HG02610 (cell line): ENCODE measurements at regions not wholly inside any gene's neighbourhood (a gene's known extent, or its start where the extent isn't known, plus 50 kb on each side); places are given as distances from the start of the nearest gene placed in this dataset.

Source experiments
- ATAC-seq: cut with Tn5 transposase; IDR thresholded peaks from one replicate; pipeline ENCODE4 v1.9.1; 2021; ENCODE audit warnings: mild to moderate bottlenecking, moderate library complexity; ENCODE audit not compliant: unreplicated experiment

DNA sequence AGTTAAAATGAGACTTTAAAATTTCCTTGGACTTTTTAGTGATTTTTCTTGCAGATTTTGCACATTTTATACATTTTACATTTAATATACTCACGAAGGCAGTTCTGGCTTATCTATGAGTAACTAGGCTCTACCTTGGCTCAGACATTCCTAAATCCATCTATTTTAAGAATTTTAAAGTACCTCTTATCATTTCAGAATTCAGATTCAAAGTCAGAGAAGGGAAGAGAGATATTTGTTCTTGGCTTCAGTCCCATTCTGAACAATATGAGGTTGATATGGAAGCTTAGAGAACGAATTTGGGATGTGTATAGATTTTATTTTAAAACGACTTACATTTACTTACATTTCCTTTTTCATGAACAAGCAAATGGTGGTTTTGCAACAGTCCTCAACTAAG is 230.2 kb downstream of the LMO4 start:
- ATAC-seq, result no peak

DNA sequence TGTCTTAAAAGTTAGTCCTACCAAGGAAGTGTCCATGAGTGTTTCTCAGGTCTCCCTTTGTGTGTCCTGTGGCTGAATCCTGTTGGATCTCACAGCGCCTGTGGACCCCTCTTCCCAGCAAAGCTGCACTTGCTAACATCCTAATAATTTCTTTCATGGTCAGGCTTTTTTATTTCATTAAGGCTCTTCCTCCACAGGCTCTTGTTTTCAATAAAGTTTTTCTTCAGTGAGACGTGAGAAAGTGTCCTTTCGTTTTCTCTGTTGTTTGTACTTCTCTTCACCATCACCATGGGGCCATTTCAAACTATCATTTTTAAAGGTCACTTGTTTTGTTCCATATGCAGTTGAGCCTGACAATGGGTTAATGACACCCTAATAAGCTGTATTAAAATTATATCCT is 231.5 kb downstream of the LMO4 start:
- ATAC-seq, result no peak

- ATAC-seq, result no peak
Measured at GRCh38 chr1:87560601-87561360, 232.1 kb downstream of the LMO4 start.

- ATAC-seq, result no peak
Measured at GRCh38 chr1:87563211-87563610, 234.5 kb downstream of the LMO4 start.

- ATAC-seq, result no peak
Measured at GRCh38 chr1:87565861-87566260, 237.2 kb downstream of the LMO4 start.

DNA sequence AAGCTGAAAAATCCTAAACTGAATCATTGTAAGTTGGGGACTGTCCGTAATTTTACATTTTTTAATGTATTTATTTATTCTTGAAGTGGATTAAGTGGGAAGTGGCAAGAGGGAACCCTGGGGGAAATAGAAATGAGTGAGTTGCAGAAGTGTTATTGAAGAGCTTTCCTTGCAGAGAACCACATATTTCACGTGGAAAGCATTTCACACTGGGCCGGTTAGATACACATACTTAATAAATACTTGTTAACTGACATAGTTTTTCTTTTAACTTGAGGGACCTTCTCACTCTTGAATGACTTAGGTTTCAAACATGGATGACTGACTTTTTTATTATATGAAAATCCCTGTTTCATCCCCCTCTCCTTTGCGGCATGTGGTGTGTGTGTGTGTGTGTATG is 239.3 kb downstream of the LMO4 start:
- no peak for ATAC-seq

DNA sequence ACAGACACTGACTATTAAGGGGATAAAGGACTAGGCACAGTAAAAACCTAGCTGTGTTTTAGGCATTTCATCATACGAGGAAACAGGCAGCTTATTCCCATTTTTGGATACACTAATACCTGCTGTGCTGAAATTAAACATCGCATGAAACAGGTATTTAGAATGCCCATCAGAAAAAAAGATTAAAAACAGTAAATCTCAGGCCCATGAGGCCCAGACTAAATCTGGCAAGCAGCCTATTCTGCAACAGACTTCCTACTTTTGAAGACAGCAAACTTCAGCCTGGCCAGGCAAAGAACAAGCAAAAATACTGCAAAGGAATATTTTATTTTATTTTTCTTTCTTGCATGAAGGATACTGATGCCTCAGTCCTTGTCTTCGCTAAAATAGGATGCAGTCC is 240.2 kb downstream of the LMO4 start:
- ATAC-seq, result no peak

DNA sequence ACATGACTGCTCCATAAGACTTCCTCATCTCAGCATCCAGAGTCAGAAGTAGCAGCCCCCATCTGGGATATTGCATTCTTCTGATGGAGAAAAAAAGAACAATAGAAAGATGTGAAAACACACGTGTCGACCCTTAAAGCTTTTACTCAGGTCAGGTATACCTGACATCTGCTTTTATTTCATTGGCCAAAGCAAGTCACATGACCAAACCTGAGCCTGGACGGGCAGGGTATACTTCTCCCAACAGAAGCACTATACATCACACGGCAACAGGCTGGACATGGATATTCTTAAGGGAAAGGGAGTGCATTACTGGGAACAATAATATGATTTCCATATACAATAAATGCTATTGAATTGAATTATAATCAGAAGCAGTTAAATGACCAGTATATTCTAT is 243.3 kb downstream of the LMO4 start:
- no peak for ATAC-seq

DNA sequence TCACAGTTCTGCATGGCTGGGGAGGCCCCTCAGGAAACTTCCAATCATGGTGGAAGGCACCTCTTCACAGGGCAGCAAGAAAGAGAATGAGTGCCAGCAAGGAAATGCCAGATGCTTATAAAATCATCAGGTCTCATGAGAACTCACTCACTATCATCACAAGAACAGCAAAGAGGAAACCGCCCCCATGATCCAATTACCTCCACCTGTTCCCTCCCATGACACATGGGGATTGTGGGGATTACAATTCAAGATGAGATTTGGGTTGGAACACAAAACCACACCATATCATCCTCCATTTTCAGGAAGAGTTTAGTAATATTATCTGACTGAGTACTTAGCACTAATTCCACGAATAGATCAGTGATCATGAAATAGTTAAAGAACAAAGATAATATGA is 244.2 kb downstream of the LMO4 start:
- ATAC-seq, result no peak

DNA sequence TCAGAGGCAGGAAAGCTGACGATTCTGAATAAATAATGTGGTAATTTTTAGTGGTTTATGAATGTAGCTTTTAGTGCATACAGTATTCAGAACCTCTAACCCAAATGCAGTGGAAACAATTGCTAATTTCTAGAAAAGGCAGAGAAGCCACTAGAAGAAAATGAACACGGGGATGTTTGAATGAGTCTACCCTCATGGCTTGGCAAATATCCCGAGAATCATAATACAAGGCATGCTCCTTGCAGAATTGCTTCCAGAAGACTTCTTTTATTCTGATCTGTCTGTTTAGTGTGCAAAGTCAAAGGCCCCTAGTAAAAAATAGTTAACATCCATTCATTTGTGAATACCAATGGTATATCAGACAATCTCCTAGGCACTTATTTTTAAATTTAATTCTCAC is 246.8 kb downstream of the LMO4 start:
- ATAC-seq, result no peak

DNA sequence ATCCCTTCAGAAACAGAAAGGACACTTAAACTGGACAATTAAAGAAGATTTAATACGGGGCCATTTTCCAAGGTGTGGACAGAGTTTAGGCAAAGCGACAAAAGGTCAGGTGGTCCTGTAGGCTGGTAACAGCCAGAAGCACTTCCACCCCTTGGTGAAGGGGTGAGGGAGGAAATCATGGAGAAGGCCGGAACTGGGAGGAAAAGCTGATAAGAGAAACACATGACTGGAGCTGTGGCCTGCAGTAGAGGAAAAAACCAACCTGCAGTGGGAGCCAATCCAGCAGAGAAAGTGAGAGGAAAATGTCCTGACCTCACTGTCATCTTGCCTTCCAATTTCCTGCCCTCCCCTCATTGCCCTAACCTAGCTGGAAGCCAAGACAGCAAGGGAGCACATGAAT is 249.8 kb downstream of the LMO4 start:
- ATAC-seq, result no peak

DNA sequence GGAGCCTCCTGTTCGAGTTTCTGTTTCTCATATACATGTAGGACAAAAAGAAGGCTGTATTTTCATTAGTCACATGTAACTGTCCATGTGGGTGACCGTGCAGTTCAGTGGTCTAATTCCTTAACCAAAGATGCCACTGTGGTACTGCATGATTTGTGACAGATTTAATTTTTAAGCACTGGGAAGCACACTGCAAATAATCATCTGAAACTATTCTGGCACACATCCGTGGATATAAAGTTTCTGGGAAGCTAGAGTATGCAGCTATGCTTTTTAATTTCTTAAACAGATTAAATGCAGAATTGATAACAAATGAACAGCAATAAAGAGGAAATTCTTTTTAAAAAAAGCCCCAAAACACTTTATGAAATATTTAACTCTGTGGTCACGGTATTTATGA is 254.8 kb downstream of the LMO4 start:
- ATAC-seq, result no peak

DNA sequence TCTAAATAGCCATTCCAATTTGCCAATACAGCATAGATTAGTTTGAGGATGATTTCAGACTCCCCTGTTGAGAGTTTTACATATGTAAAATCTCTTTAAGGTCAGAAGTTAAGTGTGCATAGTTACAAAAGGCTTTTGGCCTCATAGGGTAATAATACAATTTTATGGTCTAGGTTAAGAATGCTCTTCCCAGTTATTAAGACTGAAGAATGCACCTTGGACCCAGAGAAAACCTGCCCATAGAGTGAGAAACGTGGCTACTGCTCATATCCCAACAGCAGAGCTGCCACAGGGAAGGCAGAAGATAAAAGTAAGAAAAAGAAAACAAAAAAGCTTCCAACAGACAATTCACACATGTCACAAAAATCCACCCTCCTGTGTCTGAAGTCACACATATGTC is 255.9 kb downstream of the LMO4 start:
- ATAC-seq, result no peak

DNA sequence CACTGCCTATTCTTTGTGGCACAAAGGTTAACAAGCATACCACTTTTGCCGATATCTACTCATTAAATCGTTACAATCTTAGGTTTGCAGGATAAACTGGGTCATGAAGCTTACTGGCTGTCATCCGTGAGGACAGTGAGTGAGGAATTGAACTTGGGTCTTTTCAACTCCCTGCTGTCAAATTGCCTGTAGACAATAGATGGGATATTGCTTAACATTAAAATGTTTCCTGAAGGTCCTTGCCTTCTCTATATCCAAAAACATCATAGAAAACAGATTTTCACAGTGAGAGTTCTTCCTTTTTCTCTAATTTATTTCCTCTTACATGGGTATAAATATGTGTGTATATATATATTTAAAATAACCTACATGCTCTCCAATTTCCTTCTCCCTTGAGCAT is 257.8 kb downstream of the LMO4 start:
- ATAC-seq, result no peak

DNA sequence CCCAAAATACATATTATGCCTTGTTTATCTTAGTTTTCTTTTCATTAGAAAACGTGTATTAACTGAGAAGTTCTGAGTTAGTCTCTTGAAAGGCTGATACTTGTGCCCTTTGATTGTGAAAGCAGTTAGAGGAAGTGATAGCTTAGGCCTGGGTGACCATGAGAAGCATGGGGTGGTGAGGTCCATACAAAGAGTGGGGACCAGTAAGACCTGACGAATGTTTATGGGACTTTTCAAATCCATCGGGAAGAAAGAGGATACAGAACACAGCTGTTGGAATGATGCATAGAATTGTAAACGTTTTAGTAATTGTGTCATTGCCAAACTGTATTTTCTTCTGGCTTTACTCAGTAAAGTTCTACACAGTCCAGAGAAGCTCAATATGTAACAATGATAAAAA is 259.8 kb downstream of the LMO4 start:
- peak; percentile 64 for ATAC-seq

DNA sequence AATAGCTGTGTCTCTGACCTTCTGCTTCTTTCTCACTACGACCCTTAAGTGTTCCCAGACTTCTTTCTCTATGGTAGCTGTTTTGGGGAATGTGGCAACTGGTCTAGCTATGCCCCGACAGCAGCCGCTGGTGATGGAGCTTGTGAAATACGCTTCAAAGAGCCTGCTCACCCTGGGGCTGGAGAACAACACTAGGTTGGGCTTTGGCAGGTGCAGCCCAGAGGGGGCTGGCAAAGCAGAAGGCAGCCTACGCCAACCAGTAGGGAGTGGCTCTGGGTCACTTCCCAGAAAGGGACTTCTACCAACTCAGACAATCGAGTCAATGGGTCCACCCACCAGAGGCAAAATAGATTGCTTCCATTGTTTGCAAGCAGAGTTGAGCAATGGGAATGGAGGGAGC is 262.8 kb downstream of the LMO4 start:
- no peak for ATAC-seq

DNA sequence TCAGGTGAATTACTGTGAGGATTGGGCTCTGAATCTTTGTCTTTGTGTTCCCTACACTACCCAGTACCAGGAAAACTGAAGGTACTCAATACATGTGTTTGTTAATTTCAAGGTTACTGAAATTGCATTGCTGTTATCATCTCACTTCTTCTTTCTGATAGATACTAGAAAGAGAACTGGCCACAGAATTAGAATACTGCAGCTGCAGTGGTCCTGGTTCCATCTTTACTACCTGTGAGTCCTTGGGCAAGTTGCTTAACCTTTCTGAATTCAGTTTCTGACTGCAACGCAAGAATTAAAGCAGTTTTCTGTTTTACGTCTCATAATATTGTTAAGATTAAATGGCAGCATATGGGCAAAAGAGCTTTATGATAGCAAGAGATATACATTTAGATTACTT is 263.5 kb downstream of the LMO4 start:
- peak; percentile 84 for ATAC-seq

- no peak for ATAC-seq
Measured at GRCh38 chr1:87594736-87595383, 266.2 kb downstream of the LMO4 start.

DNA sequence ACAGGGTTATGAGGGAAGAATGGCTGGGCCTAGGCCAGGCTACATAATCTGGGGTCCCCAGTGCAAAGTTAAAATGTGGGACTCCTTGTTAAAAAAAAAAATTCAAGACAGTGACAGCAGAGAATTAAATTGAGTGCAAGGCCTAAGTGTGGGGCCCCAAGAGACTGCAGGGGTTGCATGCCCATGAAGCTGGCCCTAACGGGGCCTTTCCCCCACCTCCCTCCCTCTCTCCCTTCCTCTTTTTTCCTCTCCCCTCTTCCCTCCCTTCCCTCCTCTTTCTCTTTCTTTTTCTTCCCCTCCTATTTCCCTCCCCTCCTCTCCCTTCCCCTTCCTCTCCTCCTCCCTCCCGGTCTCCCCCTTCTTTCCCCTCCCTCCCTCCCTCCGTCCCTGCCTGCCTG is 266.7 kb downstream of the LMO4 start:
- ATAC-seq, result no peak

DNA sequence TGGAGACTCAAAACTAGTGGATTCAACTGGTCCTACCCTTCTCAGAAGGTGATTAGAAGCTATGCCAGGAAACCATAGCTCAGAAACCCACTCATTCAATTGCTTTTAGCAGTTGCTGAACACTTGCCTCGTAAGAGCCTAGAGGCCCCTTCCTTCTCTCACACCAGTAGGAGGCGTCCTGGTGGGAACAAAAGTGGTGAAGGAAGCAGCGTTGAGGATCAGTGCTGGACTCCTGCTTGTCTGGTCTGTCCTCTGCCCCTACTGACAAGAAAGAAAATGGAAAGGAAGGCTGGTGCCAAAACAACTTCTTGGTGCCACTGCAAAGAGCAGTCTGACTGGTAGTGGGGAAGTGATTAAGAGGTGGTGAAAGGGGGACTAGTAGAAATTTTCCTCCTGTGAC is 269.7 kb downstream of the LMO4 start:
- no peak for ATAC-seq

- no peak for ATAC-seq
Measured at GRCh38 chr1:87599569-87599968, 270.9 kb downstream of the LMO4 start.

- ATAC-seq, result no peak
Measured at GRCh38 chr1:87600055-87600850, 271.6 kb downstream of the LMO4 start.
